ENCODE measurements at regions not wholly inside any gene's neighbourhood (a gene's known extent, or its start where the extent isn't known, plus 50 kb on each side); places are given as distances from the start of the nearest gene placed in this dataset.

DNA sequence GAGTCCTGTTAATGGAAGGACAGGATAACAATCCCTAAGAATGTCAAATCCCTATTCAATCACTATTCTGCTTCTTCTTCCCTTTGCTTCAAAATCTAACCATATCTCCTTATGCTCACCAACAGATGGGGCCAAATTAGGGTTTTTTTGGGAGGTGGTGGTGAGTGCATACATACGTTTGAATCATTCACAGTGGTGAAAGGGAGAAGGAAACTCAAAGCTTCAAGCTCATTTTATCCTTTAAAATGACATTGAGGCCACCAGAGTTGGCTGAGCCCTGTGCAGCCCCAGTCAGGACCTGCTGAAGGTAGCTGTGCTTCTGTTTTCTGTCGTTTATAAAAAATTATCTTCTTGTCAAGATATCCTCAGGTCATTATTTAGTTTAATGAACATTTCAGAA is 607.5 kb upstream of the AGTR1 start:
- DNase-seq = no peak

DNA sequence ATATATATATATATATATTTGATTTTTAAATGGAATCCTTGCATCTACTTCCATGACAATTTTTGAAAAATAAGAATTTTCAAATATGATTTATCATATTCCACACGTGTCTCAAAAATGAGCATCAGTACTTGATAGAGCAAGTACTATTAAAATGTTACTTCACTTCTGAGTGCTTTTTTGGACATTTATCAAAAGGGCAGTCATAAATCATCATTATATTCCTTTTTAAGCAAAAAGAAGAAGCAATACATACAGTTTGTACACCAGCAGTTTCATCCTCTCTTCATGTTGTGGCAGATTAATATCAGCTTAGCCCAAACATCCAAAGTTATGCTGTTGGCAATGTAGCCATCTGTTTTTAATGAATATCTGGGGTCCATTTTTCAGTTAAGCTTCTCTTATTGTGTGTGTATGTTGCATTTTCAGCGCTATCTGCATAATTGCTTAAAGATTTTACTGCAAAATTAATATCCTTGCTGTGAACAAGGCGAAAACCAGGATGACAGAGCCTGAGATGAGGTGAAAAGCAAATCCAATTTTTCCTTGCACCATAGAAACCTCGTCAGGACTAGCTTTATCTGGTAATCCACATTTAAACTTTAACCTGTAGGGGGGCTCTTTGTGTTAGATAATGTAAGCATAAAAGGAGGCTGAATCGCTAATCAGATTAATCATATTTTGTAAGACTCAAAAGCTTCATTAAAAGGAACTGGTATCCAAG is 604.9 kb upstream of the AGTR1 start:
- no peak for DNase-seq

DNA sequence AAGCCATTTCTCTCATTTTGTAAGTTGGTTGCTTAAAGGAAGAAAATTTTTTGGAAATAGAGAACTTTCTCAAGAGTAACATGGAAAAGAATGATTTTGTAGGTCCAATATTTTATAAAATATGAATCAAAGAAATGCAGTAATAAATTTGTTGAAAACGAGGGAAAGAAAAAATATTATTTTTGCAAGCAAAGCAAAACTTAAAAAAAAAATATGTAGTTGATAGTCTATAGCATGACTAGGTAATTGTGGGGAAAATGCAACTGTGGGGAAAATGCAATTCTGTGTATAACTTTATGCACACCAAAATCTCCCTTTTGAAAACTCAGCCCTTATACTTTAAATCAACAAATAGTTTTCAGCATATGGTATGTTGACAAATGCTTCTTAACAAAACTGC is 604.0 kb upstream of the AGTR1 start:
- DNase-seq = no peak

DNA sequence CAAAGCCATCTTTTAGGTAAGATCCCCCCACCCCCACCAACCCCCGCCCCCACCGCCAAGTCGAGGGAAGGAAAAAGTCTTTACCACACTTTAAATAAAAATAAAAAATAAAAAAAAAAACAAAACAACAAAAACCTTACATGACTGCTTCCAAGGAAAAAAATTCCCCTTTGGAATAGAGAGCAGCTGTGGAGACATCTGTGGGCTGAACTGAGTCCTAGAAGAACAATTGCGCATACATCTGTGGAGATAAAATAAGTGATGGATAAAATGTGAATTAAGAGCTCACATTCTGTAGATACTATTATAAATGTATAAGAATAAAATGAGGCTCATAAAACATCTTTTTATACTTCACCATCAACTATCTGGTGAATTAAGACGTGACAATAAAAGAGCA is 601.7 kb upstream of the AGTR1 start:
- no peak for DNase-seq

DNA sequence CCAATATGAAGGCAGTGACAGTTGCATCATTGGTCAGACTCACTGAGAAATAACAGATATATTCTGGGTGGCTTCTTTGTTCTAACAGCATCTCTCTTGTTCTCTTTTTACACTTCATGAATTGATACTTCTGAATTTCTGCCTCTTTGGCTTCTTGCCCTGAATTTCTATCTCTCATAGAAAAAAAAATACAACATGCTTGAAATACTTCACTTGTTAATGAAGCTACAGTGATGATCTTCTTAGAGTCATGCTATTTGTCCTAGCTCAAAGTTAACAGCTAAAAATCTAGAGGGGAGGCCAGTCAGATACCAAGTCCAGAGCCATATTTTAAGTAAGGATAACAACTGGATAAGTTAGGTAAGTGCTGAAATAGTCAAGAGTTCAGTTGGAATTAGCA is 597.2 kb upstream of the AGTR1 start:
- no peak for DNase-seq

DNA sequence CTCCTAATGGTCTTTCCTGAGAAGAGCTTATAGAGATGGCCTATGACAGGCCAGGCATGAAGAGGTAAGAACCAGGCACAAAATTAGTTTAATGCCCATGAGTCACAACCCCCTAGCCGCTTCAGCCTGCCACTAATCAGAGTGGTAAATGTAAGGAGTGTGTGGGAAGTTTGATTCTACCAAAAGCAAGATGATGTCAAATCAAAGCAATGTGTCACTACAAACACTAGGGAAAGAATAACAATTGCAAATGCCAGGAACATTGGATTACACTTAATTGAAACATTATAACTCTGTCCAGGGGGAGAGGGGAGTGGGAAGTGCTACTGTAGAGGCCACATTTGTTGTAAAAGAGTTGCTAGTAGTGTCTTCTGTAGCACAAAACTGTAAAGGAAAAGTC is 596.6 kb upstream of the AGTR1 start:
- DNase-seq = no peak

DNA sequence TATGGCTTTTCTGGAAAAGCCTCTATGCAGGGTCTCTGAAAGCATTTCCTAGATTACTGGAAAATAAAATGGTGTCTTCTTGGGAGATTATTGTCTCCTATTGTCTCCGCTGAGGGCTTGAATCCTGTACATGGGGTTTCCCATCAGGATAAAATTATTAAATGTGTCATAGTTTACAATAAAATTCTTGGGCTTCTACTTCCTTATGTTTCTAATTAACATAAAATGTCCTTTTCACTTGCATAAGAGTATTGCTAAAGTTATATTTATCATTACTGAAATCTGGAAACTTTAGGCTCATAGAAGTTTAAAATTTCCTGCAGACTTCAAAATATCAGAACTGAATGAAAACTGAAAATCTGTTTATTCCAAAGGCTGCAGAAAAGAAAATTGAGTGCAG is 595.5 kb upstream of the AGTR1 start:
- no peak for DNase-seq

GRCh38 chr3:148106062-148106461 is 591.6 kb upstream of the AGTR1 start:
- no peak for DNase-seq

- no peak for DNase-seq
Observed at GRCh38 chr3:148126956-148127355, 570.7 kb upstream of the AGTR1 start.

- no peak for DNase-seq
Observed at GRCh38 chr3:148128136-148128535, 569.6 kb upstream of the AGTR1 start.

DNA sequence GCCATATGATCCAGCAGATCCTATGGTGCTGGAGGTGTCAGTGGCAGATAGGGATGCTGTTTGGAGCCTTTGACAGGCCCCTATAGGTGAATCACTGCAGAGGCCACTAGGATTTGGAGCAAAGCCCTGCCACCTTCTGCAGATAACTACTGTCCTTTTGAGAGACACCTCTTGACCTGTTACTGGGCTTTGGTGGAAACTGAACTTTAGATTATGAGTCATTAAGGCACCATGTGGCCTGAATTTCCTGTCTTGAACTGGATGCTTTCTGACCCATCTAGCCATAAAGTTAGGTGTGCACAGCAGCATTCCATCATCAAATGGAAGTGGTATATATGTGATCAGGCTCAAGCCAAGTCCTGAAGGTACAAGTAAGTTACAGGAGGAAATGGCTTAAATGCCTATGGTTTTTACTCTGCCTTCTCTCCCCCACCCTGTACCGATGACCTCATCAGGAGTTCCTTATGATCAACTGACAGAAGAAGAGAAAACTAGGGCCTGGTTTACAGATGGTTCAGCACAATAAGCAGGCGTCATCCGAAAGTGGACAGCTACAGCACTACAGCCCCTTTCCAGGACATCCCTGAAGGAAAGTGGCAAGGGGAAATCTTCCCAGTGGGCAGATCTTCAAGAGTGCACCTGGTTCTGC is 565.6 kb upstream of the AGTR1 start:
- DNase-seq = no peak

DNA sequence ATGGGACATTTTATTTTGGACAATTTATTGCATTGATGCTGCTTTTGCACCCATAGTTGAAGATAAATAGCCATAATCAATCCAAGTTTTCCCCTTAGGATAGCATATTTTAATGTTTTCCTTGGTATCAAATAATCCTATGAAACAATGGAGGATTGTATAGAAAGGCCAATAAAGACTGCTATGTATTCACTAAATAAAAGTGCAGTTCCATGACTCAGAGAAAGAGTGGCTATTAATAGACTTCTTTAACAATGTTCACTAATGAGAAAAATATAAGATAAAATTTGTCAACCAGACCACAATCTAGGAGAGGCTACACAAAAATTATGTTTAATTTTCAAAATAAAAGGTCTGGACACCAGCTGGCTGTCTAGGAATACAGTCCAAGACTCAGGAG is 560.9 kb upstream of the AGTR1 start:
- DNase-seq = no peak

GRCh38 chr3:148146241-148146640 is 551.5 kb upstream of the AGTR1 start:
- DNase-seq = no peak

GRCh38 chr3:148146947-148147826 is 550.5 kb upstream of the AGTR1 start:
- DNase-seq = no peak

- DNase-seq = no peak
Observed at GRCh38 chr3:148147903-148148302, 549.8 kb upstream of the AGTR1 start.

- no peak for DNase-seq
Observed at GRCh38 chr3:148149556-148149955, 548.1 kb upstream of the AGTR1 start.

GRCh38 chr3:148150141-148150540 is 547.6 kb upstream of the AGTR1 start:
- no peak for DNase-seq

- no peak for DNase-seq
Observed at GRCh38 chr3:148158210-148158609, 539.5 kb upstream of the AGTR1 start.

- DNase-seq = no peak
Observed at GRCh38 chr3:148162132-148162531, 535.6 kb upstream of the AGTR1 start.

- DNase-seq = no peak
Observed at GRCh38 chr3:148168347-148168746, 529.4 kb upstream of the AGTR1 start.

DNA sequence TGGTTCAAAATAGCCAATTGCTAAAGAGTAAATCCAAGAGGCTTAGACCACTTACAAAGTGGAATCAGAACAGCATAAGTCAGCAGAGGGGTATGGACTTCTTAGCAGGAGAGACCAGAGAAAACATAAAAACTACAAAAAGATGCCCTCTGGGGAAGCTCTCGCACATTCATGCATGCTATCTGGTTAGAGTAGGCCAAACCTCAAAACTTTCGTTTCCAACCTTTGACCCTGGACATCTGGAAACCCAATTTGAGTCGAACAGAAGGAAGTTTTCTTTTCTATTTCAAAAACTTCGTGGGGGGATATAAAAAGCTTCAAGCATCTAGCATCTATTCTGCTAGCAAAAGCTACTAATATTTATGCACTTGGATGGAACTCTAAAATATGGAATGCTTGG is 523.9 kb upstream of the AGTR1 start:
- no peak for DNase-seq

GRCh38 chr3:148175214-148175613 is 522.5 kb upstream of the AGTR1 start:
- DNase-seq = no peak

- DNase-seq = no peak
Observed at GRCh38 chr3:148178503-148178902, 519.2 kb upstream of the AGTR1 start.

GRCh38 chr3:148184798-148185197 is 512.9 kb upstream of the AGTR1 start:
- no peak for DNase-seq
